Vagina (tissue), 2 donors: ENCODE measurements at regions not wholly inside any gene's neighbourhood (a gene's known extent, or its start where the extent isn't known, plus 50 kb on each side); places are given as distances from the start of the nearest gene placed in this dataset.

Experiments used
- DNase-seq, 2 donors: peaks; one replicate each; pipeline ENCODE4 v3.0.0-alpha.2; 2017; ENCODE audit errors: extremely low spot score in 2 of 2
- H3K27ac ChIP-seq: fragments of 200-600 bp; sonication (generic); one replicate; pipeline ENCODE4 v1.5.1; 2019
- H3K27me3 ChIP-seq: fragments of 200-600 bp; sonication (generic); one replicate; pipeline ENCODE4 v1.5.1; 2019
- H3K36me3 ChIP-seq, 2 donors: fragments of 200-600 bp; sonication (generic); one replicate each; pipeline ENCODE4 v1.5.1; 2017 to 2019
- H3K4me1 ChIP-seq: fragments of 200-600 bp; sonication (generic); one replicate; pipeline ENCODE4 v1.5.1; 2019
- H3K4me3 ChIP-seq, 2 donors: fragments of 200-600 bp; sonication (generic); 1 replicate in 1 of 2; 2 replicates in 1 of 2; pipeline ENCODE4 v1.5.1; 2016 to 2019
- H3K9me3 ChIP-seq: fragments of 200-600 bp; sonication (generic); one replicate; pipeline ENCODE4 v1.5.1; 2019
- CTCF ChIP-seq, 3 experiments: fragments of 450-650 bp in 2 of 3; fragments of 200-600 bp in 1 of 3; sonication (generic) in 1 of 3; IDR thresholded peaks; one replicate each; pipeline ENCODE4 v1.5.1; 2017 to 2019; ENCODE audit warnings: antibody characterized with exemption in 3 of 3, mild to moderate bottlenecking in 2 of 3, moderate library complexity in 2 of 3
- POLR2A ChIP-seq, 2 donors: fragments of 450-650 bp; IDR thresholded peaks; one replicate each; pipeline ENCODE4 v1.6.1; 2017; ENCODE audit warnings: antibody characterized with exemption in 2 of 2, mild to moderate bottlenecking in 2 of 2, moderate library complexity in 2 of 2
- POLR2AphosphoS5 ChIP-seq, 2 donors: sonication (generic); formaldehyde crosslinking; IDR thresholded peaks; one replicate each; pipeline ENCODE4 v1.9.0; 2017; ENCODE audit warnings: antibody characterized with exemption in 2 of 2, mild to moderate bottlenecking in 2 of 2, low read depth in 1 of 2; ENCODE audit not compliant: insufficient read depth in 1 of 2
- intact Hi-C: fragments of 100-400 bp; cut with DNase I; formaldehyde crosslinking; loops from one replicate; pipeline ENCODE4 v1.15.1; 2023

DNA sequence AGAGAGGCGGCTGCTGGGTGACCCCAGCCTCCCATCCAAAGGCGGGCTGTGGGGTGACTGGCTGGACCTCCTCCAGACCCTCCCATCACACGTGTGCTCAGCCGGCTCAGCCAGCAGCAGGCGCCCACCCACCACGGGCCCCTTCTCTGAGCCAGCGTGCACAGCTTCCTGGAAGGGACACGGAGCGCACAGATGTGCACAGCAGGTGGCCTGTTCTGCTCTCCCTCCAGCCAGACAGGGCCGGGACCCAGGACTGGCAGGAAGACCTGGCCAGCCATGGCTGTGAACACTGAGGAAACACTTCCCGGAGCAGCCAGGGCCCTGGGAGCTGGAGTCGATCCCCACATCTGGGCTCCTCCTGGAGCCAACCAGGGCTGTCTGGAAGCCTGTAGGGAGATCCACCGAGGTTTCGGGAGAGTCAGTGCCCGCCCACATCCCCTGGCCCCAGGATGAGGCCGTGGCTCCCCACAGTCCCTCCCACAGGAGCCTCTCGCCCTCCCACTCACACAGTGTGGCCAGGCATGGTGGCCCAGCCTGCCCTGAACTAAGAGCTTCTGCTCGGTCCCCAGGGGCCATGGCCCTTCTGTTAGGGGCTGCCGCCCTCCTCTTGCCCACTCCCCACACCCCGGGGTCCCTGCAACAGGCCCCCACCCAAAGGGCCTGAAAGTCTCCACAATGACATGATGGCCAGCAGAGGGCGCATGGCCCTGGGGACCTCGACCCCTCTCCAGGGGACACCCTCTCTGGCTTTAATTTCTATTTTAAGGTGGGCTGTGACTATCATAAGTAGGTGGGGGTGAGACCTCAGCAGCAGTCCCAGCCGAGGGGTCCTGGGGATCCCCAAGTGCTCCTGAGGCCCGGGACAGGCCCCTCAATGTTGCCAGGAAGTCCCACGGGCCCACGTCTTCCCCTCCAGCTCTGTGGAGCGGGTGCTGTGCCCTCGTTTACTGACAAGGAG lies 90.6 kb upstream of the FGF3 start:
- DNase-seq, result no peak
- H3K27me3 ChIP-seq, result no peaks in the 10 kb centered on the region
- no peaks in the 10 kb centered on the region for H3K36me3 ChIP-seq
- peaks cover 8% of the 10 kb centered on the region for H3K4me1 ChIP-seq
- H3K9me3 ChIP-seq, result no peaks in the 10 kb centered on the region
- TF ChIP-seq POLR2A (IDR thresholded peaks at IDR 0.05) (no peak), CTCF (IDR thresholded peaks at IDR 0.05) (peak in 1 of 3 experiments; percentile 8)
- intact Hi-C loops, result loop anchor here (10.0 kb wide), 1 partner anchor 175 kb away; no protein-coding TSS in a partner anchor
- H3K4me3 ChIP-seq, result no peak overlapping the region
- no peak overlapping the region for H3K27ac ChIP-seq

GRCh38 chr11:69910519-69911309 lies 91.5 kb upstream of the FGF3 start:
- Histone ChIP-seq H3K27ac (no peak overlapping the region), H3K4me3 (no peak overlapping the region), H3K36me3 (no peaks in the 10 kb centered on the region), H3K9me3 (no peaks in the 10 kb centered on the region), H3K27me3 (no peaks in the 10 kb centered on the region), H3K4me1 (peaks cover 16% of the 10 kb centered on the region)
- intact Hi-C loops, result loop anchor here (10.0 kb wide), 1 partner anchor 174 kb away; no protein-coding TSS in a partner anchor
- TF ChIP-seq CTCF (IDR thresholded peaks at IDR 0.05), result no peak
- TF ChIP-seq POLR2A (IDR thresholded peaks at IDR 0.05), result no peak
- no peak for TF ChIP-seq POLR2AphosphoS5 (IDR thresholded peaks at IDR 0.05; ENCODE audit: insufficient read depth in 1 of 2, low read depth in 1 of 2)
- no peak for DNase-seq

GRCh38 chr11:69911310-69912160 lies 92.3 kb upstream of the FGF3 start:
- H3K4me3 ChIP-seq, result no peak overlapping the region
- intact Hi-C loops, result loop anchor here (10.0 kb wide), 1 partner anchor 173 kb away; no protein-coding TSS in a partner anchor
- H3K27me3 ChIP-seq, result no peaks in the 10 kb centered on the region
- DNase-seq, result no peak
- TF ChIP-seq POLR2A (IDR thresholded peaks at IDR 0.05), result no peak
- TF ChIP-seq POLR2AphosphoS5 (IDR thresholded peaks at IDR 0.05; ENCODE audit: insufficient read depth in 1 of 2, low read depth in 1 of 2), result no peak
- no peak for TF ChIP-seq CTCF (IDR thresholded peaks at IDR 0.05)
- peaks cover 21% of the 10 kb centered on the region for H3K4me1 ChIP-seq
- H3K9me3 ChIP-seq, result no peaks in the 10 kb centered on the region
- no peaks in the 10 kb centered on the region for H3K36me3 ChIP-seq
- no peak overlapping the region for H3K27ac ChIP-seq

GRCh38 chr11:69912161-69912910 lies 93.1 kb upstream of the FGF3 start:
- Histone ChIP-seq H3K9me3 (no peaks in the 10 kb centered on the region), H3K27me3 (no peaks in the 10 kb centered on the region), H3K4me3 (no peak overlapping the region), H3K27ac (no peak overlapping the region), H3K4me1 (peaks cover 21% of the 10 kb centered on the region), H3K36me3 (no peaks in the 10 kb centered on the region)
- no peak for TF ChIP-seq POLR2AphosphoS5 (IDR thresholded peaks at IDR 0.05; ENCODE audit: insufficient read depth in 1 of 2, low read depth in 1 of 2)
- no peak for TF ChIP-seq POLR2A (IDR thresholded peaks at IDR 0.05)
- no peak for TF ChIP-seq CTCF (IDR thresholded peaks at IDR 0.05)
- DNase-seq, result no peak
- intact Hi-C loops, result loop anchor here (10.0 kb wide), 1 partner anchor 172 kb away; no protein-coding TSS in a partner anchor
